CD4-positive, alpha-beta T cell treated with Interferon gamma for 1 hour (primary cell): ENCODE measurements at regions not wholly inside any gene's neighbourhood (a gene's known extent, or its start where the extent isn't known, plus 50 kb on each side); places are given as distances from the start of the nearest gene placed in this dataset.

Experiments used
- DNase-seq: peaks from one replicate; pipeline ENCODE4 v3.0.0-alpha.2; 2020

DNA sequence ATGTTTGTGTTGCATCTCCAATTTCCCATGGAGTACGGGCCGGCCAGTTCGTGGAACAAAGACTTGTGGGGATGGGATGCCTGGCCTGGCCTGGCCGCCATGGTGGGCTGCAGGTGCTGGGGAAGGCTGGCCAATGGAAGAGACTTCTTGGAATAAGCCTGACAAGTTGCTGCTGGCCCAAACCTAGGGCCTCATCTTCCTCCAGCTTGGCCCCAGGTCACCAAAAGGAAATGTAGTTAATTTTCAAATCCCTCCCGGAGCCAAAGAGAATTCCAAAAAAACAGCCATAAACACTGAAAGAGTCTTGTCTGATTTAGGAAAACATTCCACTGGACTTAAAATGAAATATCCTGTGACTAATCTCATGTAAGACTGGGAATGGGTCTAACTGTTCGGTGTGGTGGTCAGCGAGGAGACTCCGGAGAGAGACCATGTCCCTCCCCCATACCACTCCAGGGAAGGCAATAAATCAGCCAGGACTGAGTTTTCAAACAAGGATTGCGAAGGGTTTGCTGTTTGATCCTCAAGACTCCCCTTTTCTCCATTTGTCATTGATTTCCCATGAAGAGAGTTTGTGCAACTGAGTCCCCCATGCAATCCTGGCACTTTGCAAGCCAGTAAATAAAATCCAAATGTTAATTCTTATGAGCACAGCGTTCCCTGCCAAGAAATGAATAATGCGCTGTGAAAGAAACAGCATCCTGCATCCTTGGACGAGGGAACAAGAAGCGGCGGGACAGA is 128.7 kb upstream of the HABP2 start:
- DNase-seq = no peak

DNA sequence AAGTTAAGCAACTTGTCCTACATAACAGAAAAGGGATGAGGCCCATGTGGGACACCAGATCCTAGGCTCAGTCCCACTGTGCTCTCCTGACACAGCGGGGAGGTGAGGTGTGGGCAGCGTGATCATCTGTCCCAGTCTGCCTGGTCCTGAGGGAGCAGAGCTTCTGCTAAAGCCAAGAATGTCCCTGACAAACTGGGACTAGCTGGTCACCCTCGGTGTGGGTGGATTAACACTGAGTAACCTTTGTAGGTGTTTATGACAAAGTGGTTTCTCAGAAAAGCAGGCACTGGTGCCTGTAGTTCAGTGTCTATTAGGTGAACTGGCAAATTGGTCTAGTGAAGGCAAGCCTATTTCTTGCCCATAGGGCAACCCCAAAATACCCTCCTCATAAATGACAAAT is 127.8 kb upstream of the HABP2 start:
- DNase-seq = no peak

DNA sequence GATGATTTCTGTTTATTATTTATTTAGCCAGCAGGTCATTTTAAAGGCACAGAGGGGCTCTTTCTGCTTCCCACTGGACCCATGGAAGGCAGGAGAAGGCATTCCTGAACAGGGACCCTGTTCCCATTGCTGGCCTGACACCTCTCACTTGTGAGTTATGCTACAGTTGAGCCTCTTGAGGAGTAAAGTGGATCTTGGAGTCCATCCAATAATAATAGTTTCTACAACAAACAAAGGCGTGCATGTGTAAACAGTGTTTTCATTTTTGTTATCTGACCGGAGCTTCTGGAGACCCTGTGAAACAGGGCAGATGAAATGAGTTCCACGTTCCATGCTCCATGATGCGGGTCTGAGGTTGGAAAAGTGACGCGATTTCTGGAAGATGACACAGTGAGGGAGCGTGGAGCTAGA is 127.3 kb upstream of the HABP2 start:
- no peak for DNase-seq

DNA sequence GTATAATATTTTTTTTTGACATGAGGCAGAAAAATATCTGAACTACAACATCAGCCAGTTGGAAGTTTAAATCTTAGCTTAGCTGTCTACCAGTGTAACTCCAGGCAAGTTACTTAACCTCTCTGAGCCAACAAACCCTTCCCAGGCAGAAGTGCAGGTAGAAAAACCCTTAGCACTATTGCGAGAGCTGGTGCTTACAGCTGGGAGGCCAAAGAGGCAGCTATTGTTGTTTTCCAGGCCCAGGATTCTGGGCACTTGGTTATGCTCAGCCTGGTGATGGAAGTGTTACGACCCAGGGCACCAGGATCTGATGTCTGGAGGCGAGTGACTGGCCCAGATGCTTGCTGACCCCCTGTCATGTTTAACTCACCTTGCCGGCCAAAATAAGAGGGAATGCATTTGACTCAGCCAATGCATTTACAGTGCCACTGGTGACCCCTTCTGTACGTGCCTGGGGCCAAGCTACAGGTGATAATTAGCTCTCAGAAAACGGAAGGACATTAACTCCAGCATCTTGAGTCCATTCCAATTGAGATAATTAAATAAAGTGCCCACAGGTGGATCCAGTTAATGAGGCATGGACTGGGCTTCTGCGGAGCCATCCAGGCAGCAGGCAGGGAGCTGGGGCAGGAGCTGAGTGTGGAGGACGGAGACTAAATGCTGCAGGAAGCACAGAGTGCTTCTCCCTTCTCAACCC is 126.5 kb upstream of the HABP2 start:
- DNase-seq = no peak

DNA sequence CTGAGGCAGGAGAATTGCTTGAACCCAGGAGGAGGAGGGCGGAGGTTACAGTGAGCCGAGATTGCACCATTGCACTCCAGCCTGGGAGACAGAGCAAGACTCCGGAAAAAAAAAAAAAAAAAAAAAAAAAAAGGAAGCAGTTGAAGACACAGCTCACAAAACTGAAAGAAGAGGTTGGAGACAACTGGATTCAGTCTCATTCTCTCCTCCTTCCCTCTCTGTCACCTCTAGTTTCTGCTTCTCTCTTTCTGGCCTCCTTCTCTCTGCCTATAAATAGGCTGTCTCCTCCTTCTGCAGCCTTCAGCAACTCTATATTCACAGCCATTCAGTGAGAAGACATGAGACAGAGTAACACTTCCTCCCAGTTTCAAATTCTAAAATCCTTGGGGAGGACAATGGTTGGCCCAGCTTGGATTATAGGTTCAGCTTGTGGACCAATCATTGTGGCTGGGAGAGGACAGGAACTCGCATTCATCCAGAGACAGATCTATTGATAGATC is 125.6 kb upstream of the HABP2 start:
- DNase-seq = no peak

DNA sequence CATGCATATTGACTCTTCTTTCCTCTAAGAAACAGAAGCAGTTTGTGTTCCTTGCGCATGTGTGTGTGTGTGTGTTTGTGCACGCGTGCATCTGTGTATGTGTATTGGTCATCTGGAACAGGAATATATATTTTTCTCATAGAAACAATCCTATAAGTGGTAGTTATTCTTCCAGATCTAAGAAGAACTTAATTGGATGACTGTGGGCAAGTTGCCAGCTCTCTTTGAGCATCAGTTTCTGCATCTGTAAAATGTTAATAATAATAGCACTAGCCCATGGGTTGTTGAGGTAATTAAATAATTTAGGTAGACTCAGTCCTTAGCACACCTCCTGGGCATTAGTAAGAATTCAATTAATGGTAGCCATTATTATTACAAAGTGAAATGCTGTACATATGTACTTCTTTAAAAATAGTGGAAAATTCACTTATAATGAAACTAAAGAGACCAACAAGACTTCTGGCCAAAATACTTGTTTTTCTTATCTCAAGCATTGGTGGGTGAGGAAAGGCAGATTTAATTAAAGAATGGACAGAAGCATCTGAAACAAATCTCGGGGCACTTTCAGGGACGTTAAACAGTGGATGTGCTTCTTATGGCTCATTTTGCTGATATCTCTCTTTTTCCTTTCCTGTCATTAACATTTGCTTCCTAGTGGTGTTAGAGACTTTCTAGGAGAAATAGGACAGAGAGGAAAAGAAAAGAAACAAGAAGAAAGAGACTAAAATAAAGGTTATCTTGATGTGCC is 124.9 kb upstream of the HABP2 start:
- no peak for DNase-seq

DNA sequence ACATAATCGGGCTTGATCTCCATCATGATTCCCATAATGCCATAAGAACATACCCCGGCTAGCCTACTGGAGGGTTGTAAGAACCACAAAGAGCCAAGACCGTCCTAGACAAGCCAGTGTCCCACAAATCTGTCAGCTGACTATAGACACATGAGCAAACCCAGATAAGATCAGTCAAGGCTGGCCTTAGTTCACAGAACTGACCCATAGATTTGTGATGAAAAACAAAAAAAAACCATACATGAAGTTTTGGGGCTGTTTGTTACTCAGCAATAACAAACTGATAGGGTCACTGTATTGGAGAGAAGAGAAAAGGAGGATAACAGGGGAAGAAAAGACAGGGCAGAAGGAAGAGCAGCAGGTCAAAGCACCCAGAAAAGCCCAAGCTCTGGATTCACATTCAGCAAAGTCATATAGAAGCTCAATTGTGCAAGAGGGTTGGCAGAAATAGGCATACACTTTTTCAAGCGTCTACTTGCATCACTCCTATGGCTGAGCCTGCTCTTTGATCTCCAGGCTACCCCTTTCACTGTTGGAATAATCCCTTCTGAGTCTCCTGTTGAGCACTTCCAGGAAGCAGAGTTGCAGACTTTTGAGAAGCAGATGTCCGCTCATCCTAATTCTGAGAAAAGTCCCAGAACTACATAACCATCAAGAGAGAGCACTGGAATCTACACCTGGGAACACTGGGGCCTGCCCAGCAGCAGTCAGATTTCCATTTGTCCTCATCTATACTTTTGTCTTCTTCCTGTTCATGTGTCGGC is 122.0 kb upstream of the HABP2 start:
- no peak for DNase-seq

DNA sequence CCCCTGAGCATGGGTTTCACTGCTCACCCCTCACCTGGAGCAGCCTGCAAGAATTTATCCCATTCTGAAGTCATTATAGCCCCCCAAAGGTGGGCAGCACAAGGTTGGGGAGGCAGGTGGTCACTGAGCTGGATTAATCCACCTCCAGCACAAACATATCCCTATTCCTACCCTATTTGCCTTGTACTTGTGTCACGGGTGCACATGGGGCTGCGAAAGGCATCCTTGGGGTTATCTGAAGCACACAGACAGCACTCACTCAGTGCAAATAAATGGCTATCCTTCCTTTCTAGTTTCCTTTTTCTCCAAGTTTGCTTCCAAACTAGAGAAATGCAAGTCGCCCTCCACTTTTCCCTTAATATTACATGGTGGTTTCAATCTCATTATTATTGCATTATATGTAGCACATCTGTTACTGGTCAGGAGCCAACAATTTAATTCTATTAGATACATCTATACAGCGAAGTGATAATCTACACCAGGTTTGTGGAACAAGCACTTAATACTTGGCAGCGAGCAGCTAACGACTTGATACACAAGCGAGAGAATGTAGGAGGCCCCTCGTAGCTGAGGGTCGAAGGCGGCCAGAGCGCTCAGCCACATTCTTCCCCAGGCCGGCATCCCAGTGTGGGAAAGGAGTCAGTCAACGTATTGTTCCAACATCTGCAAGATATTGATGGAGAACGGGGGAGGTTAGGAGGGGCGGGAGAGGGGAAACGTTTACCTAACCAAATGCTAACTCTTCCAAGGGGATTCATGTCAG is 121.3 kb upstream of the HABP2 start:
- DNase-seq = no peak

DNA sequence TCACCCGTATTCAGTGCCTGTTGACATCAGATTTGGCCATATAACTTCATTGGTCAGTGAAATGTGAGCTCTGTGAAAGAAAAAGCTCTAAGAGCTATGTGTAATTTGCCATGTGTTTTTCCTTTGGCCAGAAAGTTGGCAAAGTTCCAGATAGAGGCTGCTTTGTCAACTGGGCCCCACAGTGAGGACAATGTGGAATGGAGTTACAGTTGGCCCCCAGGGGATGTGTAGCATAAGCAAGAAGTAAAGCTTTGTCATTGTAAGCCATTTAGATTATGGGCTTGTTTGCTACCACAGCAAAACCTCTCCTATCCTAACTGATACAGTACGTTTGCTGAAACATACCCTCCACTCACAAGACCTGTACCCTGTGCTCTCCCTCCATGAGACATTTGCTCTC is 119.1 kb upstream of the HABP2 start:
- no peak for DNase-seq

DNA sequence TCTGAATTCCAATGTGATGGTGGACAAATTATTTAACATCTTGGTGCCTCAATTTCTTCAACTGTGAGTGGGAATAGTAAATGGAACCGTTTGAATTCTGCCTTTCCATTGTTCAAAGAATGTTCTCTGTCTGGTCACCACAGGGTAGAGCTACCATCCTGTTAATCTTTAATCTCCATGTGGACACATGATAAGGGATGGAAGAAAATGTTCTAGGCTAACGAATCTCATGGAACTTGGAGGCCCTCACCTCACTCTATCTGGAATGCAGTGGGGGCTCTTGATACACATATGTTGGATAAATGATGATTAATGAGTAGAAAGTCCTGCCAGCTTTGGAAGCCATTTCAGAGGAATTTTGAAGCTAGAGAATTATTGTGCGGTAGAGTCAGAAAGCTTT is 118.5 kb upstream of the HABP2 start:
- no peak for DNase-seq

DNA sequence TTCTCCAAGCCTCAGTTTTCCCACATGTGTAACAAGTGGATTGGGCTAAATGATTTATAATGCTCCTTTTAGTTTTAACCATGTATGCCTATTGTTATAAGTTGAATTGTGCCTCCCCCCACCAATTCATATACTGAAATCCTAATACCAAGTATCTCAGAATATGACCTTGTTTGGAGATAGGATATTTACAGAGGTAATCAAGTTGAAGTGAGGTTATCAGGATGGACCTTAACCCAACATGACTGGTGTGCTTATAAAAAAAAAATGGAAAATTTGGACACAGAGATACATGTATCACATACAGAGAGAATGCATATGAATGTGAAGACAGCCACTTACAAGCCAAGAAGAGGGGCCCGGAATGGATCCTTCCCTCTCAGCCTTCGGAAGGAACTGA is 117.9 kb upstream of the HABP2 start:
- DNase-seq = no peak

DNA sequence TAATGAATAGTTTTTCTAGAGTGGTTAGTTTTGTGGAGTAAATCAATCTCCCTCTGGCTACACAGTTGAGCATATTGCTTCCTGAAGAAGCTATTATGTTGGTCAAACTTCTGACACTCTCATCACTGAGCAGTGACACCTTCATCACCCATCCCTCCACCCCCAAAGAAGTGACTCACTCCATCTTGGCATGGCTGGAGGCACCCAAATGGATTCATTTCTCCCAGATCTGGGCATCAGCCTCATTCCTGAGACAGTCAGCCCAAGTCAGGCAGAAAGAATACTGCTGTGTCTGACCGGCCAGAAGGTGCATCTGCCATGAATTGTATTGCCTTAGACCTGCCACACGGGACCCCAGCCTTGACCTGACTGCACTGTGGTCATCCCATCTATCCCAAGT is 117.0 kb upstream of the HABP2 start:
- no peak for DNase-seq

DNA sequence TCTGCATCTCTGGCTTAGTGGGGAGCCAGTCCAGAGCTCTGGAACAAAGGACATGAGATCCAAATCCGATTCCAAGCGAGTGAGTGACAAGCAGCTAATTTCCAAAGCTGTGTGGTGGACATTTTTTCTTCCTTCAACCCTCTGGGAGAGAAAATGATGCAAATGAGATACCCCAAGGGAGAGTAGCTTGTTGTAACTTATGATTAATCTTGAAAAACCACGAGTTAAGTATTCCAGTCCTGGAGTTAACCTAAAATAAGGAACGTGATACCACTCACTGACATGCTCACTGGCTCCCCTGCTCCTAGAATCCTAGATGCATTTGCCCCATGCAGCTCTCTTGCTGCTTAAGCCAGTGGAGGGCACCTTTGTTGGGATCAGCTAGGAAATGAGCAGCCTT is 116.0 kb upstream of the HABP2 start:
- no peak for DNase-seq

DNA sequence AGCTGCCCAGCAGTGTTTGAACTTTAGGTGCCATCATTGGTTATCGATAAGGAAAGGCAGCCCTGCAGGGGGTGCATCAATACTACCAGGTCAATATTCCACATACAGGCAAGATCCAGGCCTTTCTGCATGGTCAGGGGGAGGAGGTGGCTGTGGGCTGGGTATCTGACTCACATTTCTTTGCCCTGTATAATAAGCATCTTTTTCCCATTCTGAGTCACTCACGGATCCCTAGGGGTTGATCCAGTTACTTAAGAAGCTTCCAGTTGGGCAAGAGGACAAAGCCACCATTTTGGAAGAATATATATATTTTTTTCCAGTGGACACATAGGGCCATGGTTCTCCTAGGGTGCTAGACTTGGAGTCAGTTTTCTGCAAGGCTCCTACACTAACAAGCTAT is 114.2 kb upstream of the HABP2 start:
- no peak for DNase-seq

DNA sequence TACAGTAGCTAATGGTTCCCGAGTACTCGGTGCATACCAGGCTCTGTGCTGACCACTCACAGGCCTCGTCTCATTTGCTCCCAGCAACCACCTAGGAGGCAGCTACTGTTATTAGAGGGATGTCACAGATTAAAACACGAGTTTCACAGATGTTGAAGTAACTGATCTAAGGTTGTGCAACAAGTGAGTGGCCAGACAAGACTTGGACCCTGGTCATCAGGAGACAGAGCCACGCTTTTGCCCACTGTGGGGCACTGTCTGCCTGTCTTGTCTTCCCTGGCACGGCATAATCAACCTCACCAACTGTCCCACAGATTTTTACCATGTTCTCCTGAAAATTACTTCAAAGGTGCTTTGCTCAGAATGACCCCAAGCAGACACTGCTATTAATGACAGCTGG is 111.6 kb upstream of the HABP2 start:
- no peak for DNase-seq

DNA sequence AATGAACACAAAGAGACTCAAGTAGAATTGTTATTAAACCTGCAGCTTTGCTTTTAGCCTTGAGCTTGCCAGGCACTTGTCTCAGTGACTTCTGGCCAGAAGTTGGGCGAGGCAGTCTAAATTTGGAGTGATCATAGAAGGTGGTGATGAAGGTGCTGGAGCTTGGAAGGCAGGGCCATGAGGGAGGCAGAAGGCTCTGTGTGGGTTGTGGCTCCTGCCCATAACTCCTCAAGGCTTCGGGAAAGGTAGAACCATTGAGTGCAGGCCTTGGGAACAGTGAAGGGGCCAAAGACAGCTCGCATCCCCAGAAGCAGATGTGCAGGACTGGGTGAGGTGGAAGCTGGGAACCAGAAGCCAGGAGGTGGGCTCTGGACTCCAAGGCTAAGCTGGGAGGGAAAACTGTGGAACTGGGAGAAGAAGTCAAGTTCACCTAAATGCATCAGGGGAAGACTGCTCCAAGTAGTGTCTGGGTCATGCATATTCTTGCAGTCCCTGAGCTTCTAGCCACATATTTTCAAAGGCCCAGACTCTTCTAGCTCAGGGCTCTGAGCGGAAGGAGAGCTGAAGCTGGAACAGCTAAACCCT is 111.1 kb upstream of the HABP2 start:
- no peak for DNase-seq

DNA sequence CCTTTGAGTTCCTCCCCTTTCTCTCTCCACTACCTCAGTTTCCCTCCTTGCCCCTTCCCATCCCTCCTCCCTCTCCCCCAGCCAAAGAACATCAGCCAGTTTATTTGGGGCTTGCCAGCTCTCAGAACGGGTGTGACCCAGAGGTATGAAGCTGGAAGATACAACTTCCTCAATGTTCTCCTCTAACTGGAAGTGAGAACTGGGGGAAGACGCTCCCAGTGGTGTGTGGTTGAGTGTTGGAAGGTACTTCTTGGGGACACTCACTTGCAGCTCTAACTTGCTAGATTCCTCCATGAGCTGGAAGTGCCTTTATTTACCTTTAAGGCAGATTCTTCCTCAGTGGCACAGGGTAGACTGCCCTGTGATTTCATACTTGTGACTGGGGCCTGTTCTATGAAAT is 110.5 kb upstream of the HABP2 start:
- DNase-seq = no peak

DNA sequence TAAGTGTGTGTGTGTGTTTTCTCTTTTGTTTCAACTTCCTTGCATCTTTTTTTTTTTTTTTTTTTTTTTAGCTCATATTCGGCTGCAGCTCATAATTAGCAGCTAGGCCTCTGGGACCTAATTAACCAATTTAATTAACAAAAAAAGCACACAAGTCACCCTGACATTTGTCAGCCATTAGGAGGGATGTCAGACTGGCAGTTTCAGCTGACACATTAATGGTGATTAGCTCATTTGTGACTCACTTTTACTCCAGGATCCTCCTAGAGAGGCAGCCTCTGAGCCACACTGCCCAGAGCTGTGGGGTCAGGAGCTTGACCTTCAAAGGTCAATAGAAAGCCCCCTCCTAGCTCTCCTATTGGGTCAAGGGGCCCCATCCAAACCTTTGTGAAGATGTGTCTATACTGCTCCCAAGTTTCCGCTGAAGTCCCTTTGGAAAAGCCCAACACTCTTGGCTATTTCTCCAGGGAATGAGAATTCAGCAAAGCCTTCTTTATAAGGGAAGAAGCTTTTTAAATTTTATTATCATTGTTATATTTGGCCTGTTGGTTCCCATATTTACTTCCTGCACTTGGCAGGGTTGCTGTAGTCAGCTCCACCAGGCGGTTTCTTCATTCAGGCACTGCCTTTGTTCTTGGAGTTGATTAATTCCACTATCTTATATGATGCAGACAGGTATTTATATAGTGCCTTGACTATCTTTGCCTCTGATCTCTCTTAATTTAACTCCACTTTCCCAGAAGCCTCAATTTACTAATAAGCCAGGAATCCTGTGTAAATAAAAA is 109.5 kb upstream of the HABP2 start:
- no peak for DNase-seq

DNA sequence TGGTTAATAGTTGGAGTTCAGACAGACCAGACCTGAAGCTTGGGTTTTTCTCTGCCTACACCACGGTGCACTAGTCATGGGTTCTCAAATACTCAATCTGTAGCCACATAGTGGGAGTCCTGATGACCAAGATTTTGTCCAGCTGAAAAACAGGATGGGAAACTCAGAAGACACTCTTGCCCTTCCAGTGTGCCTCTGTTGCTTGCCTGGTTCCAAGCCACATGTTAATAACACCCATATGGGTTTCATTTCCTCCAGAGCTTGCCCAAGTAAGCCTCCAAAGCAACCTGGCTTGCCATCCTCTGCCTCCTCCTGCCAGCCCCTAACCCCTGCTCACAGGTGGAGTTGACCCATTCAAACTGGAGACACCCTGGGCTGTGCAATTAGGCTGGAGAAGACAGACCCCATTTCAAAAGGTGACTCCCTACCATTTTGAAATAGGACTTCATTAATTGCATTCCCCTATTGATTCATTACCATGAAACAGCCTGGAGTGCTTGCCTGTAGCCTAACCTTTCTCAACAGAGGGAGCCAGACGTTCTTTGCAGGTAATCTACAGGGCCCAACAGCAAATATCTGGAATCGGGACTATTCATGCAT is 108.0 kb upstream of the HABP2 start:
- no peak for DNase-seq

DNA sequence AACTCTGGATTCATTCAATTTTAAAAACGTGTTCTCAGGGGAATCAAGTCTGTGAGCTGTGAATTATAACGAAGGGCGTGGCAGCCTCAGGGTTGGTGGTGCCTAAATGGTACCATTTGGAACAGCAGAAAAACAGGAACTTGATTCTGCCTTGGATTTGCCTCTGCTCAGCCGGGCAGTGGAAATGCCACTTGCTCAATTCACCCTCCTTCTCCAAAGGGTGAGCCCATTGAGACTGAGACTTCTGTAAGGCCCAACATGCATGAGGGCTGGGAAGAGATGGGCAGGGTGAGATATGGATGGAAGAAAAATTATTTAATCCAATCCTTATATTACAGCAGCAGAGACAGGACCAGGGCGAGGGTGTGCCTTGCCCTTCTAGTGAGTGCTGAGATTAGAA is 107.1 kb upstream of the HABP2 start:
- no peak for DNase-seq

DNA sequence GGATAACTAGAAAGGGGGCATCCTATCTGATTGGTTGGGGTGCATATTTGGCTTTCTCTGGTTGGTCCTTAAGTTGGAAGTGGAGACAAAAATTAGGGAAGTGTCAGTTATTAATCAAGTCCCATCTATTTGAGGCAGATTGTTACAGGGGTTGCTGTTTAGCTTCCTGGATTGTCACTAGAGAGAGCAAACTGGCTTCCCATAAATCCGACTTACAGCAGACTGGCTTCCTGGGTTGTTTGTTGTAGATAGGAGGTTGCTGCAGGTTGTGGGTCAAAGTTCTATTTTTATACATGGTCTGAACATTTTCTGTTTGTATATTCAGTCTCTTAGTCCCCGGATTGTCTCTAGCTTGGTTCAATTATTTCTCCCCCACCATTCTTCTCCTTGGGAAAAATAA is 106.1 kb upstream of the HABP2 start:
- no peak for DNase-seq
